NCI-H2196 (cell line): ENCODE measurements at regions not wholly inside any gene's neighbourhood (a gene's known extent, or its start where the extent isn't known, plus 50 kb on each side); places are given as distances from the start of the nearest gene placed in this dataset.
"Not testable (repeated sequence)": the region's sequence is repeated elsewhere in the genome, so short reads cannot be mapped to it uniquely, and the experiment has no call there.

Experiments
- DNase-seq: peaks from one replicate; lab custom pipeline; 2025; ENCODE audit not compliant: unreplicated experiment; lab: John Stamatoyannopoulos, UW

- no peak for DNase-seq
Observed at GRCh38 chr15:66864086-66864830, 162.2 kb downstream of the SMAD6 start.

- DNase-seq = no peak
Observed at GRCh38 chr15:66864871-66865281, 162.8 kb downstream of the SMAD6 start.

GRCh38 chr15:66865622-66866611, 163.9 kb downstream of the SMAD6 start:
- DNase-seq = no peak

GRCh38 chr15:66866656-66867055, 164.6 kb downstream of the SMAD6 start:
- DNase-seq = no peak

- DNase-seq = no peak
Observed at GRCh38 chr15:66868918-66869317, 166.9 kb downstream of the SMAD6 start.

GRCh38 chr15:66870880-66871388, 168.9 kb downstream of the SMAD6 start:
- no peak for DNase-seq

GRCh38 chr15:66872405-66872804, 170.4 kb downstream of the SMAD6 start:
- no peak for DNase-seq

- not testable (repeated sequence) for DNase-seq
Observed at GRCh38 chr15:66873331-66873730, 171.3 kb downstream of the SMAD6 start.

GRCh38 chr15:66873856-66874255, 171.8 kb downstream of the SMAD6 start:
- DNase-seq = no peak

- DNase-seq = no peak
Observed at GRCh38 chr15:66875588-66876420, 173.8 kb downstream of the SMAD6 start.

- no peak for DNase-seq
Observed at GRCh38 chr15:66876421-66876730, 174.3 kb downstream of the SMAD6 start.

GRCh38 chr15:66876731-66877476, 174.9 kb downstream of the SMAD6 start:
- no peak for DNase-seq

GRCh38 chr15:66877477-66878271, 175.6 kb downstream of the SMAD6 start:
- no peak for DNase-seq

GRCh38 chr15:66878761-66879160, 176.7 kb downstream of the SMAD6 start:
- DNase-seq = no peak

GRCh38 chr15:66879531-66880368, 177.7 kb downstream of the SMAD6 start:
- no peak for DNase-seq

GRCh38 chr15:66880380-66881155, 178.5 kb downstream of the SMAD6 start:
- DNase-seq = no peak

GRCh38 chr15:66881173-66881905, 179.3 kb downstream of the SMAD6 start:
- DNase-seq = no peak
